WTC11 (cell line): ENCODE measurements at regions not wholly inside any gene's neighbourhood (a gene's known extent, or its start where the extent isn't known, plus 50 kb on each side); places are given as distances from the start of the nearest gene placed in this dataset.

Source experiments
- CREM ChIP-seq: sonication (generic); formaldehyde crosslinking; IDR thresholded peaks from 2 replicates; pipeline ENCODE4 v1.8.1; 2022; ENCODE audit warnings: mild to moderate bottlenecking, missing genetic modification reagents, moderate library complexity
- ESRRA ChIP-seq: sonication (generic); formaldehyde crosslinking; IDR thresholded peaks from 2 replicates; pipeline ENCODE4 v1.8.1; 2022; ENCODE audit warnings: mild to moderate bottlenecking, missing genetic modification reagents, borderline replicate concordance
- FOXJ3 ChIP-seq: sonication (generic); formaldehyde crosslinking; IDR thresholded peaks from 2 replicates; pipeline ENCODE4 v1.9.0; 2021; ENCODE audit warnings: missing genetic modification reagents, mild to moderate bottlenecking, borderline replicate concordance
- SP1 ChIP-seq: sonication (generic); formaldehyde crosslinking; conservative IDR thresholded peaks from 2 replicates; pipeline ENCODE4 v1.8.1; 2022; ENCODE audit warnings: missing genetic modification reagents
- TEAD1 ChIP-seq: sonication (generic); formaldehyde crosslinking; IDR thresholded peaks from 2 replicates; pipeline ENCODE4 v1.8.0; 2022; ENCODE audit warnings: mild to moderate bottlenecking, missing genetic modification reagents
- TF ChIP-seq, protein P1 (sequence below): sonication (generic); formaldehyde crosslinking; IDR thresholded peaks from 2 replicates; pipeline ENCODE4 v1.8.0; 2022; ENCODE audit warnings: mild to moderate bottlenecking, missing genetic modification reagents
- TF ChIP-seq, protein P2 (sequence below): fragments of 200-600 bp; IDR thresholded peaks from 2 replicates; pipeline ENCODE4 v1.8.0; 2022; ENCODE audit warnings: antibody characterized with exemption
- TF ChIP-seq, protein P3 (sequence below): sonication (generic); formaldehyde crosslinking; IDR thresholded peaks from 2 replicates; pipeline ENCODE4 v1.8.0; 2022; ENCODE audit warnings: missing genetic modification reagents
- TF ChIP-seq, protein P4 (sequence below): sonication (generic); formaldehyde crosslinking; IDR thresholded peaks from 2 replicates; pipeline ENCODE4 v1.8.1; 2023; ENCODE audit warnings: mild to moderate bottlenecking, missing genetic modification reagents, borderline replicate concordance

DNA sequence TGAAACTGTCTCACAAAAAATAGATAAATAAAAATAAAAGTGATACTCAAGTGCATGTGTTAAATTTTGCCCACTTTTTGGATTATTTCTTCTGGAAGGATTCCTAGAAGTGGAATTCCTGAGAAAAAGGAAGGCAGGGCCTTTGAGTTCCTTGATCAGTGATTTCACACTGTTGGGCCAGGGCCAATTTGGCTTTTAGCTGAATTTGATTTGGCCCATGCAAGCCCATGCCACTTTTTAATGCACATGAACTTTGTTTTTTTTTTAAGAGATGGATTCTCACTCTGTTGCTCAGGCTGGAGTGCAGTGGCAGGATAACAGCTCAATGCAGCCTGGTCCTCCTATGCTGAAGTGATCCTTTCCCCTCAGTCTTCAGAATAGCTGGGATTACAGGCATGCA lies 96.3 kb downstream of the TNFRSF13B start:
- TF ChIP-seq, protein P1, sequence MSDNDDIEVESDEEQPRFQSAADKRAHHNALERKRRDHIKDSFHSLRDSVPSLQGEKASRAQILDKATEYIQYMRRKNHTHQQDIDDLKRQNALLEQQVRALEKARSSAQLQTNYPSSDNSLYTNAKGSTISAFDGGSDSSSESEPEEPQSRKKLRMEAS (CRISPR knock-in tag): no peak
- TF ChIP-seq TEAD1 (CRISPR knock-in tag) (no peak), FOXJ3 (CRISPR knock-in tag) (no peak), SP1 (no peak), CREM (CRISPR knock-in tag) (no peak), ESRRA (CRISPR knock-in tag) (no peak)
- TF ChIP-seq, protein P2, sequence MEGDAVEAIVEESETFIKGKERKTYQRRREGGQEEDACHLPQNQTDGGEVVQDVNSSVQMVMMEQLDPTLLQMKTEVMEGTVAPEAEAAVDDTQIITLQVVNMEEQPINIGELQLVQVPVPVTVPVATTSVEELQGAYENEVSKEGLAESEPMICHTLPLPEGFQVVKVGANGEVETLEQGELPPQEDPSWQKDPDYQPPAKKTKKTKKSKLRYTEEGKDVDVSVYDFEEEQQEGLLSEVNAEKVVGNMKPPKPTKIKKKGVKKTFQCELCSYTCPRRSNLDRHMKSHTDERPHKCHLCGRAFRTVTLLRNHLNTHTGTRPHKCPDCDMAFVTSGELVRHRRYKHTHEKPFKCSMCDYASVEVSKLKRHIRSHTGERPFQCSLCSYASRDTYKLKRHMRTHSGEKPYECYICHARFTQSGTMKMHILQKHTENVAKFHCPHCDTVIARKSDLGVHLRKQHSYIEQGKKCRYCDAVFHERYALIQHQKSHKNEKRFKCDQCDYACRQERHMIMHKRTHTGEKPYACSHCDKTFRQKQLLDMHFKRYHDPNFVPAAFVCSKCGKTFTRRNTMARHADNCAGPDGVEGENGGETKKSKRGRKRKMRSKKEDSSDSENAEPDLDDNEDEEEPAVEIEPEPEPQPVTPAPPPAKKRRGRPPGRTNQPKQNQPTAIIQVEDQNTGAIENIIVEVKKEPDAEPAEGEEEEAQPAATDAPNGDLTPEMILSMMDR: no peak
- TF ChIP-seq, protein P3, sequence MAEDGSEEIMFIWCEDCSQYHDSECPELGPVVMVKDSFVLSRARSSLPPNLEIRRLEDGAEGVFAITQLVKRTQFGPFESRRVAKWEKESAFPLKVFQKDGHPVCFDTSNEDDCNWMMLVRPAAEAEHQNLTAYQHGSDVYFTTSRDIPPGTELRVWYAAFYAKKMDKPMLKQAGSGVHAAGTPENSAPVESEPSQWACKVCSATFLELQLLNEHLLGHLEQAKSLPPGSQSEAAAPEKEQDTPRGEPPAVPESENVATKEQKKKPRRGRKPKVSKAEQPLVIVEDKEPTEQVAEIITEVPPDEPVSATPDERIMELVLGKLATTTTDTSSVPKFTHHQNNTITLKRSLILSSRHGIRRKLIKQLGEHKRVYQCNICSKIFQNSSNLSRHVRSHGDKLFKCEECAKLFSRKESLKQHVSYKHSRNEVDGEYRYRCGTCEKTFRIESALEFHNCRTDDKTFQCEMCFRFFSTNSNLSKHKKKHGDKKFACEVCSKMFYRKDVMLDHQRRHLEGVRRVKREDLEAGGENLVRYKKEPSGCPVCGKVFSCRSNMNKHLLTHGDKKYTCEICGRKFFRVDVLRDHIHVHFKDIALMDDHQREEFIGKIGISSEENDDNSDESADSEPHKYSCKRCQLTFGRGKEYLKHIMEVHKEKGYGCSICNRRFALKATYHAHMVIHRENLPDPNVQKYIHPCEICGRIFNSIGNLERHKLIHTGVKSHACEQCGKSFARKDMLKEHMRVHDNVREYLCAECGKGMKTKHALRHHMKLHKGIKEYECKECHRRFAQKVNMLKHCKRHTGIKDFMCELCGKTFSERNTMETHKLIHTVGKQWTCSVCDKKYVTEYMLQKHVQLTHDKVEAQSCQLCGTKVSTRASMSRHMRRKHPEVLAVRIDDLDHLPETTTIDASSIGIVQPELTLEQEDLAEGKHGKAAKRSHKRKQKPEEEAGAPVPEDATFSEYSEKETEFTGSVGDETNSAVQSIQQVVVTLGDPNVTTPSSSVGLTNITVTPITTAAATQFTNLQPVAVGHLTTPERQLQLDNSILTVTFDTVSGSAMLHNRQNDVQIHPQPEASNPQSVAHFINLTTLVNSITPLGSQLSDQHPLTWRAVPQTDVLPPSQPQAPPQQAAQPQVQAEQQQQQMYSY (CRISPR knock-in tag): no peak
- TF ChIP-seq, protein P4, sequence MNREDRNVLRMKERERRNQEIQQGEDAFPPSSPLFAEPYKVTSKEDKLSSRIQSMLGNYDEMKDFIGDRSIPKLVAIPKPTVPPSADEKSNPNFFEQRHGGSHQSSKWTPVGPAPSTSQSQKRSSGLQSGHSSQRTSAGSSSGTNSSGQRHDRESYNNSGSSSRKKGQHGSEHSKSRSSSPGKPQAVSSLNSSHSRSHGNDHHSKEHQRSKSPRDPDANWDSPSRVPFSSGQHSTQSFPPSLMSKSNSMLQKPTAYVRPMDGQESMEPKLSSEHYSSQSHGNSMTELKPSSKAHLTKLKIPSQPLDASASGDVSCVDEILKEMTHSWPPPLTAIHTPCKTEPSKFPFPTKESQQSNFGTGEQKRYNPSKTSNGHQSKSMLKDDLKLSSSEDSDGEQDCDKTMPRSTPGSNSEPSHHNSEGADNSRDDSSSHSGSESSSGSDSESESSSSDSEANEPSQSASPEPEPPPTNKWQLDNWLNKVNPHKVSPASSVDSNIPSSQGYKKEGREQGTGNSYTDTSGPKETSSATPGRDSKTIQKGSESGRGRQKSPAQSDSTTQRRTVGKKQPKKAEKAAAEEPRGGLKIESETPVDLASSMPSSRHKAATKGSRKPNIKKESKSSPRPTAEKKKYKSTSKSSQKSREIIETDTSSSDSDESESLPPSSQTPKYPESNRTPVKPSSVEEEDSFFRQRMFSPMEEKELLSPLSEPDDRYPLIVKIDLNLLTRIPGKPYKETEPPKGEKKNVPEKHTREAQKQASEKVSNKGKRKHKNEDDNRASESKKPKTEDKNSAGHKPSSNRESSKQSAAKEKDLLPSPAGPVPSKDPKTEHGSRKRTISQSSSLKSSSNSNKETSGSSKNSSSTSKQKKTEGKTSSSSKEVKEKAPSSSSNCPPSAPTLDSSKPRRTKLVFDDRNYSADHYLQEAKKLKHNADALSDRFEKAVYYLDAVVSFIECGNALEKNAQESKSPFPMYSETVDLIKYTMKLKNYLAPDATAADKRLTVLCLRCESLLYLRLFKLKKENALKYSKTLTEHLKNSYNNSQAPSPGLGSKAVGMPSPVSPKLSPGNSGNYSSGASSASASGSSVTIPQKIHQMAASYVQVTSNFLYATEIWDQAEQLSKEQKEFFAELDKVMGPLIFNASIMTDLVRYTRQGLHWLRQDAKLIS (CRISPR knock-in tag): no peak
